ELR (cell line): ENCODE measurements at regions not wholly inside any gene's neighbourhood (a gene's known extent, or its start where the extent isn't known, plus 50 kb on each side); places are given as distances from the start of the nearest gene placed in this dataset.

Source experiments
- DNase-seq: peaks from one replicate; pipeline ENCODE4 v3.0.0-alpha.2; 2015; ENCODE audit warnings: low read depth

DNA sequence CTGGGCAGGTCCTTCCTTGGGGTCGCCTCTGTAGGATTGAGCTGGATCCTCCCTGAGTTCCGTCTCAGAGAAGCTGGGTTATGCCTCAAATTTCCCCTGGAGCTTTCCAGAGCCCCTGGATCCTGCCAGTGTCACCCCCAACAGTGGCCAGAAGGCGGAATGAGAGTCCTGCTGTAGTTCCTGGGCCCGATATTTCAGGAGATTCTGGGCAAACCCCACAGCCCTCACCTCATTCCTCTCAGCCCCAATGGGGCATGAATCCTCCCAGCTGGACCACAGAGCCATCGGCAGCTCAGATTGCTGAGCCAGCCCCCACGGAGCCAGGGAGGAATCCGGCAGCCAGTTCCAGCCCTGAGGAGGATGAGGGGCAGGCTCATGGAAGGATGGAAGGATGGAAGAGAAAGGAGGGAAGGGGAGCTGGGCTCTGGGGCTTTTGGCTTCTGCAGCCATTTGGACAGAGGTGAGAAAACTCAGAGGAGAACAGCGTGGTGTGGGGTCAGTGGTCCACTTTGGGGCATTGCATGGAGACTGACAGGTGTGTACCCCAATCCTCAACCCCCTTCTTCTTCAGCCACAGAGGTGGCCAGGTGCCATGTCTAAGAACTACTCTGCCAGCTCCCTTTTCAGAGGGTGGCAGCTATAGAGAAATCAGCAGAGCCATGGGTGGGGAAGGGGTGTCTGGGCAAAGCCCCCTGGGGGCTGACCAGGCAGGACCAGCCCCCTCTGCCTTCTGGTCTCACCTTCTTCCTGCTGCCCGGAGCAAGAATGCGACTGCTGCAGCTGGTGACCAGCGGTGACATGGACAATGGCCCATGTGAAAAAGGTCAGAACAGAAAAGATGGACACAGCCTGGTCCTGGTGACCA lies 867.6 kb downstream of the TBC1D22A start:
- no peak for DNase-seq

DNA sequence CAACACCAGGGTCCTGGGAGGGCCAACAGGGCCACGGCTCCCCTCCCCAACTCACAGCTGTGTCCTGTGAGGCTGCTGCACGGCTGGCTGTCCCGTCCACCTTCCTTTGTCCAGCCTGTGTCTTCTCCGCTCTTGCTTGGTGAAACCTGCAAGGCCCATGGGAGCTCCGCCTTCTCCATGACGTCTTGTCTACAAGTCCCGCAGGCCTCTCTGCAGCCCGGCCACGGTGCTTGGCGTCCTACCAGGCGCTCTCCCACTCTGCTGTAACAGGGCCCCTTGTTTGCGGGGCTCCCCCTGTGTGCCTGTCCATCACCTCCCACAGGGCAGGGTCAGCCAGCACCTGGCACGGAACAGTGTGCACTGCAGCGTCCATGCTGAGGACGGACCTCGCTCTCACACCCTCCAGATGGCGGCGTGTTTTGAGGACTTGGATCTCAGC lies 866.8 kb downstream of the TBC1D22A start:
- DNase-seq, result no peak

DNA sequence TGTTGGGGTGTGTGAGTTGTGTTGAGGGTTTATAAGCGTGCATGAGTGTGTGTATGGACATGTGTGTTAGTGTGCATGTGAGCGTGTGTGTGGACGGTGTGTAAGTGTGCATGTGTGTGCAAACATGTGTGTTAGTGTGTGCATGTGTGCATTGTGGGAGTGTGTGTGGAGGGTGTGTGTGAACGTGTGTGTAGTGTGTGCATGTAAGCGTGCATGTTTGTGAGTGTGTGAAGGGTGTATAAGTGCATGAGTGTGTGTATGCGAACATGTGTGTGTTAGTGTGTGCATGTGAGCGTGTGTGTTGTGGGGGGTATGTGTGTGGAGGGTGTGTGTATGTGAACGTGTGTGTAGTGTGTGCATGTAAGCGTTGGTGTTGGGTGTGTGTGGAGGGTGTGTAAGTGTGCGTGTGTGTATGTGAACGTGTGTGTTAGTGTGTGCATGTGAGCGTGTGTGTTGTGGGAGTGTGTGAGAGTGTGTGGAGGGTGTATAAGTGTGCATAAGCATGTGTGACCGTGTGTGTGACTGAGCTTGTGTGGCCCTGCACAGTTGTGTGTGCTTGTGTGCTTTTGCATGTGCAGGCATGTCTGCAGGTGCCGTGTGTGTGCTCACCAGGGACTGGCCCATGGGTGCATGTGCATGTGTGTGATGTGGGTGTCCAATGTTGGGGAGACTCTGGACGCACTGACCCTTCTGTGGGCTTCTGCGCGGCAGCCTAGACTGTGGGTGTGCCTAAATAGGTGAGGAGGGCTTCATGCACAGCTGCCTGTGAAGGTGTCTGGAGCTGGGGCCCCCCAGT lies 866.2 kb downstream of the TBC1D22A start:
- no peak for DNase-seq

DNA sequence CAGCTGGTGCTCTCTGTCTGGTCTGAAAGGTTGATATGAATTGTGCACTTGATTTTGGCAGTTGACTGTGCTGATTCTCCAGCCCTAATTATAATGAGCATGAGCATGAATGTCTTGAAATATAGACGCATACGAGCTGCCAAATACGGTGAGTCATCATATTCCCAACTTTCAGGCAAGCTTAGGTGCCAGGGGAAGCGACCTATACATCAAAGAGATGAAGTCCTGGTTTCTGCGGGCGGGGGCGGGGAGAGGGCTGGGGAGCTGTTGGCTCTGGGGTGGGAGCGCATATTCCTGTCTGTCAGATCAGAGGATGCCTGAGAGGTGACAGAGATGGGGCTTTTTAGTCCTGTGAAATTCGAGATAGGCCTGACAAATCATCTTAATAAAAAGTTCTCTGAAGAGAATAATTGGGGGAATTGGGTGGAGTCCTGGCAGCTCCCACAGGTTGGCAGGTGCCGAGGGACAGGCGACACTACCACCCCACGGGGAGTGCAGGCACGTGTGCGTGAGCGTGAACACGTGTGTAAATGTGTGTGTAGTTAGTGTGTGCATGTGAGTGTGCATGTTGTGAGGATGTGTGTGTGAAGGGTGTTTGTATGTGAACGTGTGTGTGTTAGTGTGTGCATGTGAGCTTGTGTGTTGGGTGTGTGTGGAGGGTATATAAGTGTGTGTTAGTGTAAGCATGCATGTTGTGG lies 865.3 kb downstream of the TBC1D22A start:
- no peak for DNase-seq

DNA sequence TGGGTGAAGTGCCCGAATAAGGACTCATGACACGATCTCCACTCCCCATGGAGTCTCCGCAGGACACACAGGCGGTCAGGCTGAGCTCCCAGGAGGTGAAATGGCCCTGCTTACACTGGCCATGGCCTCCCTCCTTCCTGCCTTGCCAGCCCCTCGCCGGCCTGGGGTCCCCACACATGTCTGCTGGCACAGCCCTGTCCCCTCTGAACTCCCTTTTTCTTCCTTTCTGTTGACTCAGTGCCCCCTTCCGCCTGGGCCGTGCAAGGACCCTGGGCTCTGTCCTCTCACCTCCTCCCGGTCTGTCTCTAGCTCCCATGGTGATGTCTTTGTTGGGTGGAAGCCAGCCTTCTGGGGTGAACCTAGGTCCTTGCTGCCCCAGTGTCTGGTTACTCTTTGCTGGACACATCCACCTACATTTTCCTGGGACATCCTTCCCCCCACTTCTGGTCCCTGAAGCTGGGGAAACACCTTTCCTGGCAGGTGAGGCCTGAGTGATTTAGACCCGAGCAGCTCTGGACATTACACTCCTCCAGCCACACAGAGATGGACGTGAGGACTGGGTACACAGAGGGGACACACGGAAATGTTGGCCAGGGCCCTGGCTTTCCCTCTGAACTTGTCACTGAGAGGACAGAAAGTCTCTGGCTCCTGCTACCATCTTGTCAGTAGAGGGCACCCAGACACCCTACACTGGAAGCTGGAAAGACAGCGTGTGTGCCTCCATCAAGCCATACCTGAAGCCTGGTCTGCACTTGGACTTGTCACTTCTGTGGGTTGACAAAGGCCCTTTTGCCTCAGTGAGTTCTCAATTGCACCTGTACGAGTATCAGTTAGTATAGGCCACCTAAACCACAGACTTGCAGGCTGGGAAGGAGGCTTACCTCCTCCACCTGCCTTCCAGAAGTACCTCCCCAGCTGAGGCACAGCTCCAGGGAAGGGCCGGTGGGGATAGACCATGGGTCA lies 864.3 kb downstream of the TBC1D22A start:
- DNase-seq, result no peak

DNA sequence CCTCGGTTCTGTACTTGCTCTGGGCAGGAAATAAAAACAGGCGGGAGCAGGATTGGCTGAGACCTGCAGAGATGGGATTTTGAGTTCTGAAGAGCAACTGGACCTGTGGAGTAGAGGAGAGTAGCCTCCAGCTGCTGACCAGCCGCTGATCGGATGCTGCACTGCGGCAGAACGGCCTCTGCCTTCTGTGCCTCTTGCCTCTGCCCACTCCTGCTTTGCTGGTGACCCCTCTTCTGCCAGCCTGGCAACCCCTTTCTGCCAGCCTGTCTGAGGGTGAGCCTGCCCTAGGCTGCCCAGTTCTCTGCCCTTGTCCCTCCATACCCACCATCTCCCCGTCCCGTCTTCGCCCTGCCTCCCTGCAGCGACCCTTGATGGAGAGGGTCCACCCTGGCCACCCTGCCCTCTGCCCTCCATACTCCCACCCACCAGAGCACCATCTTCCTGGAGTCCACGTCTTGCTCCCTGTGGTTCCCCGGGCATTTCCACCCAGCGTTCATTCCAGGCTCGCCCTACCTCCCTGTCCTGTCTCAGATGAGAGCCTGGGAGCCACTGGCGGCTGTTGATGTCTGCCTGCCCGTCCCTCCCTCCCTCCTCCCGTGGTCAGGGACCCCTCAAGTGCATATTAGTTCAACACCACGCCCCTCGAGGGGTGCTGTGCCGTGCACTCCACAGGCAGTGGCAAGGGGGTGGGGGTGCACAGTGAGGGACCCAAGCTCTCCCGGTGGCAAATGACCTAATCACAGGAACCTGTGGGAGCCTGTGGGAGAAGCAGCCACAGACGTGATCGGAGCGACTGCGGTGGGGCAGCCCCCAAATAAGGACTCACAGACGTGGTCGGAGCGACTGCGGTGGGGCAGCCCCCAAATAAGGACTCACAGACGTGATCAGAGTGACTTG lies 863.3 kb downstream of the TBC1D22A start:
- no peak for DNase-seq

DNA sequence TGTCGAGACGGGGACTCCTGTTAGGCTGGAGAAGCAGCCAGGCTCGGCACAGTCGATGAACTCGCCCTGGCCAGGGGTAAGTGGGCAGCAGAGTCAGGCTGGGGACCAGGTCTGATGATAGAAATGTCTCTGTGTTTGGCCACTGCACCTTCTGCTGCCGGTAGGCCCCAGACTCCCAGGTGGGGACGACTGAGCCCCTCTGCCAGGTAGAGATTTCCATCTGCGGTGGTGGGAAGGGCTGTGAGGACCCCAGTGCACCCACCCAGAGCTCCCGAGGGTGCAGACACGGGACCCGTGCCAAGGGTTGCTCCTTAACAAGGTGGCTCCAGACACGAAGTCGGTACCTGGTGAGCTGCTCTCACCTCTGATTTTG lies 862.5 kb downstream of the TBC1D22A start:
- no peak for DNase-seq

DNA sequence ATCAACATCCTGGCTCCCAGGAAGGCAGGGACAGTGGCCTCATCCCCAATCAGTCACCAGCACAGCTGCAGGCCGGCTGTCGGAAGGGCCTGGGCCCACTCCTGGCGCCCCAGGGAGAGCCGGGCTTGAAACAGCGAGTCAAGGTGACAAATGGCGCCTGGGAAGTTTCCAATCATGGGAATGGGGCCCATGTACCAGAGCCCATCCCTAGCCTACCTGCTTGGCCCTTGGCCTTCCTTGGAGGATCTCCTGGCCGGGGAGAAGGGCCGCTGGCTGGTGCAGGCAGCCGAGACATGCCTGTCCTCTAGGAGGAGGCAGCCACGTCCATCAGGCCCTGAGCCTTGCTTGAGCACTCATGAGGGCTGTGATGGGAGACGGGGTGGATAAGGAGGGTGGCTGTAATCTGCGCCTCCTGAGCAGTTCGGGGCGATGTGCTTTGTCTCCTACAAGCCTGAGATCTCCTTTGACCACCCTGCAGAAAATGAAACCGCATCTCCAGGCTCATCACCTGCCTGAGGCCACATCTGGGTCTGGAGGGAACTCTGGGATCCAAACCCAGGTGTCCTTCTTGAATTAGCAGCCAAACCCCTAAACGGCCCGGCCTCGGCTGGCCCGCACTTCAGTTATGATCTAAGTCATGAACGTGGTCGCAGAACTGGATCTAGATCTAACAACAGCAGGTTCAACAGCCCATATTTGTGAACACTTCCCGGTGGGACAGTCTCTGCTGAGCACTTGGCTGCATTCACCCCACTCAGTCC lies 862.0 kb downstream of the TBC1D22A start:
- DNase-seq, result no peak

DNA sequence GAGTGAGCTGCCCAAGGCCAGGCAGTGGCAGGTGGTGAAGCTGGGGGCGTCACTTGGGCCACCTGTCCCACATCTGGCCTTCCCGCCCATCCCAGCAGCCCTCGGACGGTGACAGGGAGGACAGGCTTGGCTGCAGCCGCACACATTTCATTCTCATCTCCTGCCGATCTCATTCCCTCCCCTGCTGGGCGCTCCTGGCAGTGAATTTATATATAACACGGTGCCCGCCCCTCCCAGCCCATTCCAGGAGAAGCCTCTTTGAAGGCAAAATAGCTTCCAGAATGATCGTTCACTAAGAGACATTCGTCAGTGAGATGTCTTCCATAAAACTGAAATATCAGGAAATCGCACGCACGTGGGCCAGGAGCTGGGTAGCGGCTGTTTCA lies 861.3 kb downstream of the TBC1D22A start:
- DNase-seq, result no peak

DNA sequence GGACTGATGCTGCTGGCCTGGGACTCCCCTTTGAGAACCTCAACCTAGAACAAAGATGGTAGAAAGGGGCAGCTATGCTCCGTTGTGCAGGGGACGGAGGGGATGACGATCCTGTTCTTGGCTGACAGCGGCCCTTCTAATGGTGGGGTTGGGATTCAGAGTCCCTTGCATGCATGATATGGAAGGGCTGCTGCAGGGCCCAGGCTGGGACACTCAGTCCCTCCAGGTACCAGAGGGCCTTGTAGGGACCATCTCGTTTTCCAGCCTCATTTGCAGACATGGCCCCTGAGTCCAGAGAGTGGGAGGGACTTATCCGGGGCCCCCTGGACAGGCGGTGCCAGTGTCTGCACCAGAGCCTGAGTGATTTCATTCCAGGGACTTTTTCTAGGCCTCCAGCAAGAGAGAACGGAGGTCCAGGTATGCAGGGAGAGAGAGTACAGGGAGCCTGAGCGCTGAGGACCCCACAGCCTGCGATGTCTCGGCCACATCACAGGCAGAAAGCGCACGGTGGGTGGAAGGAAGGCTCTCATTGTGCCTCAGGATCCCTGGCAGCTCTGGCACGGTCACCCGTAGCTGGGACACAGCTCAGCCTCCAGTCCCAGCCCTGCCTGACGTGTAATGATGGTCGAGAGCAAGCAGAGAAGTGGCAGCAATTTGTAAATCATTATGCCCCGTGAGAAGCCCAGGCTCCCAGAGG lies 860.8 kb downstream of the TBC1D22A start:
- no peak for DNase-seq

DNA sequence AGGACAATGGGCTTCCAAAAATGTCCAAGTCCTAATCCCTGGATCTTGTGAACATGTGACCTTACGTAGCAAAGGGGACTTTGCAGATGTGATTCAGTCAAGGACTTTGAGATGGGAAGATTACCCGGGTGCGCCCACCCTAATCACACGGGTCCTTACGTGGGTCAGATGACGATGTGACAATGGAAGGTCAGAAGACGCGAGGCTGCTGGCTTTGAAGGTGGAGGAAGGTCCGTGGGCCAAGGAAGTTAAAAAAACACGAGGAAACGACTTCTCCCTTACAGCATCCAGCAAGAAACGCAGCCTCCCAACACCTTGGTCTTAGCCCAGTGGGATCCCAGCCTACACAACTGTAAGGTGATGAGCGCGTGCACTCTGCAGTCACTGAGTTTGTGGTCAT lies 860.1 kb downstream of the TBC1D22A start:
- no peak for DNase-seq

DNA sequence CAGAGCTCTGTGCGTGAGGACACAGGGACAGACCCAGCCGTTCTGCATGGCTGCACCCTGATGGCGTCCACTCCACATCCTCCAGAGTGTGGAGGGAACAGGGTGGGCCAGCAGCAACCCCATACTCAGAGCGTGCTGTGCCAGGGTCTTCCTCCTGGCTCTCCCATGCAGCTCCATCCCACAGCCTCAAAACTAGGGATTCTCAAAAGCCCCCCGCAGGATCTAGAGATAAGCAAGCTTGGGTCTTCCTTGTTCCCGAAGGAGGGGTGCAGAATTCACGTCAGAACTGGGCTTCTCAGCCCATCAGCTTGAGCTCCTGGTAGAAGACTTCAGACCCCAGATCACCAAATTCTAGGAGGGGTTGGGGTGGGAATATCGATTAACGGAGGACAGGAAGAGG lies 858.8 kb downstream of the TBC1D22A start:
- DNase-seq, result no peak

DNA sequence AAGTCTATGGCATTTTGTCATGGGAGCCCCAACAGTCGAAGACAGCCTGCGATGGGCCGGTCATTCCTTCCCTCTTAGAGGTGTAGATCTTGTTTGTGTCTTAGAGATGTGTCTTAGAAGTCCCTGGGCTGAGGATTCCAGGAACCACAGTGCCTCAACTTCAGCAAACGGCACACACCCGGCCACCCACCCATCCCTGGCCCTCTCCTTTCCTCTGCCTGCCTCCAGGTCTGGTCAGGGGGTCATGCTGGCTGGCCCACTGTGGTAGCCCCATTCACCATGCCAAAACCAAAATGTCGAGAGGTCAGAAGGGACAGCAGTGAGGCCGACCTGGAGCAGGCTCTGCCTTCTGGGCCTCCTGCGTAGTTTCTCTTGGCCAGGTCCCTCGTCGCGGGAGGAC lies 857.9 kb downstream of the TBC1D22A start:
- DNase-seq, result no peak

DNA sequence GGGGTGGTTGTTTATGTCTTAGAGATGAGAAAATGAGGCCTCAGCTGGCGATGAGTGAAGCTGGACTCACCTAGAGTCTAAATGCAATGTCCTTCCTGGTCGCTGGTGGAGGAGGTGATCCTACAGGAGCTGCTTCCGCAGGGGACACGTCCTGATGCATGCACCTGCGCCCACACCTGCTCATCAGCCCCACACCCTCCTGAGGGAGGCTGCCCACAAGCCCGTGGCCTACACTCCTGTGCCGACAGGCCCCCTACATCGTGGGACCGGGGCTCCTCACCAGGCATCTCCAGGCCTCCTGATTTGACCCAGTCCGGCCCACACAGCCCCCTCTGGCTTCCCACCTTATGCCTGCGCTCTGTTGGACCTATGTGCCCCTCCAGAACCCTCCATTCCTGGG lies 857.2 kb downstream of the TBC1D22A start:
- DNase-seq, result no peak

DNA sequence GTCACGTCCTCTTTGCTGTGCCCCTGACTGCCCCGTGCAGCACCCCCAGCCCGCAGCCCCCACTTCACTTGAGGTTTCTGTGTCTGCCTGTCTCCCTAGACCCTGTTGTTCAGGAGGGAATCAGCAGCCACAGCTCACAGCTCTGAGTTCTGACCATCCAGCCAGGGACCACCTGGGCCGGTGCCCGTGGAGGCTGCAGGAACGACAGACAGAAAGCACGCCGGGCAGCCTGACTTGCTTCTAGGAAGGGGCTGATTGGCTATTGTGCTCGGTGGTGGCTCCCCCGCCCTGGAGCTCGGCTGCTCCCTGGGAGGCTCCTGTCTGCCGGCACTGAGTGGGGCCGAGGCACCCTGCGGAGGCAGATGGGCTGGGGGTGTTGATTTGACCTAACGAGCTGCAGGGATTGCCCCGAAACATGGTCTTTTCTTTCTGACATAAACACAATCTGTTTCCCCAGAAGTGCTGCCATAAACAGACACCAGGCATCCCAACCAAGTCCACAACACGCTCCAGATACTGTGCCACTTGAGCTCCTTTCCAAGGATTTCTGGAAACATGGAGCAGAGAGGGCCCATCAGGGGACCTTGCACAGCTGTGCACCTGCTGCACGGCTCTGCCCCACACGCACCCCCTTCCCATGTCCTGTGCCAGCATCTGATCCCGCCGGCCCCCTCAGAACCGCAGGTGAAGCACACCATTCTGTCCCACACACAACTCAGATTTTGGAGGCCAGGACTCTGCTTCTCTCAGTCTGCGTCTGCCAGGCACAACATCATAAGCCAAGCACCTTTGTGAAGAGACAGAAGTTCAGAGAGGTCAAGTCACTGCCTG lies 855.9 kb downstream of the TBC1D22A start:
- no peak for DNase-seq

DNA sequence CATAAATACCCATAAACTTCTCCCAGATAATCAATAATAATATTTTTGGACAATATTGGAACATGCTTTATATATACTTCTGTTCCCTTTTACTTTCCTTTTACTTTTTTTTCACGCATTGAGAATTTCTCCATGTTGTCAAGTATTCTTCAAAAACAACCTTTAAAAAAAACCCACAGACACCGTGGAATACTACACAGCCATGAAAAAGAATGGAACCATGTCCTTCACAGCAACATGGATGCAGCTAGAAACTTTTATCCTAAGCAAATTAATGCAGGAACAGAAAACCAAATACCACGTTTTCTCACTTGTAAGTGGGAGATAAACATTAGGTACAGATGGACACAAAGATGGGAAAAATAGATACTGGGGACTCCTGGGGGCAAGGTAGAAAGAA lies 854.7 kb downstream of the TBC1D22A start:
- no peak for DNase-seq

DNA sequence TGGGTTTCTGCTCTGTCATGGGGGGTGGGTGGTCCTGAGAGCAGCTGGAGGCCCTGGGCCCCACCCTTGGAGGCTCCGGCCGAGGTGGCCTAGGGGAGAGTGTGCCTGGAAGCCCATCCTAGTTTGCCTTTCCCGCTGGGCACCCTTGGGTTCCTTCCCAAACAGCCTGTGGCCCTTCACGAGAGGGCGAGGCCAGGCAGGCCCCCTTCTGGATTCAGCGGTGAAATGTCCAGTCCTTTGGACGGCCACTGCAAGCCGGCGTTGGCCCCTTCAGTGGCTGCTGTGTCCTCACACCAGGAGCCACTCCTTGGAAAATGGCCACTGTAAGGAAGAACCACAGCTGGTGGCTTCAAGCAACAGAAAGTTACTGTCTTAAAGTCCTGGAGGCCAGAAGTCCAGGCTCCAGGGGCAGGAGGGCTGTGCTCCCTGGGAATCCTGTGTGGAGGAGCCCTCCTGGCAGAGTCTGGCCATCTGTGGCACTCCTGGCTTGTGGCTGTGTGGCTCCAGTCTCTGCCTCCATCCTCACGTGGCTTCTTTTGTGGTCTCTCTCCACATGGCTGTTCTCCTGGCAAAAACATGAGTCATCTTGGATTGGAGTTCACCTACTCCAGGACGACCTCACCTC lies 854.1 kb downstream of the TBC1D22A start:
- no peak for DNase-seq

DNA sequence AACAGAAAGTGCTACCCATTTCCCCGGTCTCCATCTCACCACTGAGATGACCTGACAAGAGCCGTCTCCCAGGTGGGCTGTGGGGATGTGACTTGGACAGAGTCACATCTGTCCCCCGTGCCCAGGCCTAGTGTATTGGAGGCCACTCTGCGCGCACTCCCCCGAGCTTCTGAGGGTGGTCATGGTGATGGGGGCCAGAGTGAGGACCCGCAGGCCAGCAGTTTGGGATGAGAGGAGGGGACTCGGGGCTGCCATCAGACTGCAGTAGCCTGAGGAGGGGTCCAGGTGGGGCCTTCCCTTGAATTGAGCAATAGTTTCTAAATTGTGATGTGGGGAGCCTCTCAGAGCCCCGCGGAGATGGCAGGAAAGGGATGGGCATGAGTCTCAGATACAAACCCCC lies 852.6 kb downstream of the TBC1D22A start:
- no peak for DNase-seq
